ENCODE measurements at regions not wholly inside any gene's neighbourhood (a gene's known extent, or its start where the extent isn't known, plus 50 kb on each side); places are given as distances from the start of the nearest gene placed in this dataset.
A peak's percentile ranks its signal among the peaks of the same experiment; 100 is the strongest.
"Not testable (repeated sequence)": the region's sequence is repeated elsewhere in the genome, so short reads cannot be mapped to it uniquely, and the experiment has no call there.

DNA sequence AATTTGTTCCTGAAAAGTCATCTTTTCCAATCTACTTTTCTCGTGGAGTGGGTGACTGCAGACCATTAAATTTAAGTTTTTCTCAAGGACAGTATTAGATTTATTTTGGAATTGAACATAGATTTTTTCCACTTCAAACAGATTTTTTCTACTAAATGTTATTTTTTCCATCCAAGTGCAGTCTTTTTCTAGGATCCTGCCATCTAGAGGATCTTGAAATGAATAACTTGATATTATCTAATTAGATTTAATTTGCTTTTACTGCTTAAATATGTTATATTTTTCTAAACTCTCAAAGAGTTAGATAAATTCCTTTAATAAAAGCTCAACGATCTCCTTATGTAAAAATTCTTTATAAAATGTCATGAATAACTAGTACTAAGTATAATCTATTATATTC is 136.9 kb upstream of the PRR16 start:
- peak; percentile 15 for DNase-seq (ENCODE audit: low read depth)

- no peak for DNase-seq (ENCODE audit: low read depth)
These were observed 135.0 kb upstream of the PRR16 start for GRCh38 chr5:120329095-120329494.

GRCh38 chr5:120330558-120330957 is 133.5 kb upstream of the PRR16 start:
- DNase-seq (ENCODE audit: low read depth), result no peak

DNA sequence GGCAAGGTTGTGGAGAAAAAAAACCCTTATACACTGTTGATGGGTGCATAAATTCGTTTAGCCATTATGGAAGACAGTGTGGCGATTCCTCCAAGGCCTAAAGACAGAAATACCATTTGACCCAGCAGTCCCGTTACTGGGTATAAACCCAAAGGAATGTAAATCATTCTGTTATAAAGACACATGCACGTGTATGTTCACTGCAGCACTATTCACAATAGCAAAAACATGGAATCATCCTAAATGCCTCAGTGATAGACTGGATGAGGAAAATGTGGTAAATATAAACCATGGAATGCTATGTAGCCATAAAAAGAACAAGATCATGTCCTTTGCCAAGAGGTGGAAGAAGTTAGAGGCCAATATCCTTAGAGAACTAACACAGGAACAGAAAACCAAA is 119.9 kb upstream of the PRR16 start:
- DNase-seq (ENCODE audit: low read depth), result no peak

DNA sequence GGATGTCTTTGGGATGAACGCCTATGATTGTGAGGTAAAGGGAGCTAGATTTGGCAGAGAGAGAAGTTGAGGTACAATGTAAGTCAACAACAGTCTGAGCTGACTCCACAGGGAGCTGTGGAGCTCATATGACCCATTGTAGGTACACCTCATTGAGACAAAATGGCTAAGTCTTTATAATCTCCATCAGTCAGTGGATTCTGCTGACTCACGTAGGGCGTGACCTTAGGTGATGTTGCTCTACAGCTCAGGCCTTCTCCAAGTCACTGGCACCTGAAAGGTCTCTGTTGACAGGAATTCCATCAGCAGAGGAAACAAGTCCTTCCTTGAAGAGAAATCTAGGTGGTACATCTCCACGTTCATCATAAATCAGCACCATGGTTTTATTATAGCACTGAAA is 118.2 kb upstream of the PRR16 start:
- no peak for DNase-seq (ENCODE audit: low read depth)

DNA sequence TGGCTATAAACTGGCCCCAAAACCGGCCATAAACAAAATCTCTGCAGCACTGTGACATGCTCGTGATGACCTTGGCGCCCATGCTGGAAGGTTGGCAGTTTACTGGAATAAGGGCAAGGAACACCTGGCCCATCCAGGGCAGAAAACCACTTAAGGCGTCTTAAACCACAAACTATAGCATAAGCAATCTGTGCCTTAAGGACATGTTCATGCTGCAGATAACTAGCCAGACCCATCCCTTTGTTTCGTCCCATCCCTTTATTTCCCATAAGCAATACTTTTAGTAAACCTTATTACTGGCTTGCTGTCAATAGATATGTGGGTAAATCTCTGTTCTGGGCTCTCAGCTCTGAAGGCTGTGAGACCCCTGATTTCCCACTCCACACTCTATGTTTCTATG is 113.0 kb upstream of the PRR16 start:
- not testable (repeated sequence) for DNase-seq (ENCODE audit: low read depth)

- no peak for DNase-seq (ENCODE audit: low read depth)
These were observed 110.0 kb upstream of the PRR16 start for GRCh38 chr5:120354126-120354525.

- DNase-seq (ENCODE audit: low read depth), result no peak
These were observed 105.2 kb upstream of the PRR16 start for GRCh38 chr5:120358949-120359348.

DNA sequence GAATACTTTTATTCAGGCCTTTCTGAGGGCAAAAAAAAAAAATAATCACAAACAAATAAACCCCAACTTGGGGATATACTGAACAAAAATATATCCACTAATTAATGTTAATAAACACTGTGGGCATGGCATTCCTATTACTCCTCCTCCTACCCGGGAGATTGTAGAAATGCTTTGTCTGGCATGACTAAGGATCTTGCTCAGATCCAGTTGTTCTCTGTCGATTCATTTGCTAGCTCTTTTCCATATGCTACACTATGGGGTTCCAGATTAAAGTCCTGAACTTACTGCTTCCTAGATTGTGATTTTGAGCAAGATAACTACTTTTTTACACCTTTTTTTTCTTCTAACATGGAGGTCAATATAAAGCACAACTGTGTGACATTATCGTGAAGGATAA is 102.2 kb upstream of the PRR16 start:
- no peak for DNase-seq (ENCODE audit: low read depth)

DNA sequence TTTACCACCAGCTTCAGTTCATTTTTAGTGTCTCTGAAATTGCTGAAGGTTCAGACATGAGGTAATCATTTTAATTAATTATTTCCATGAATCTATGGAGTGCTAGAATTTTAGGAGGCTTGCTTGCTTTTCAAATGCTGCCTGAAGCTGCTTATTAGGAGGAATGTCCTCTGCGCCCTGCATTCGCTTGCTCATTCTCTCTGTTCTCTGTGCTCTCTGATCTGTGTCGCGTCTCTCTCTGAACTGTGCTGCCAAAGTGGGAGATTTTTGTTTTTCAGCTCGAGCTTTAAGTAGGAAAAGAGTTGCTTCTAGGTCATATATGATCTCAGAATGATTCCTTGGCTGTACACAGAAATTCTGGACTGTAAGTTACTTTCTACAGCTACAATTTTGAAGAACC is 101.7 kb upstream of the PRR16 start:
- no peak for DNase-seq (ENCODE audit: low read depth)

GRCh38 chr5:120365656-120366446 is 98.2 kb upstream of the PRR16 start:
- DNase-seq (ENCODE audit: low read depth), result peak; percentile 11

DNA sequence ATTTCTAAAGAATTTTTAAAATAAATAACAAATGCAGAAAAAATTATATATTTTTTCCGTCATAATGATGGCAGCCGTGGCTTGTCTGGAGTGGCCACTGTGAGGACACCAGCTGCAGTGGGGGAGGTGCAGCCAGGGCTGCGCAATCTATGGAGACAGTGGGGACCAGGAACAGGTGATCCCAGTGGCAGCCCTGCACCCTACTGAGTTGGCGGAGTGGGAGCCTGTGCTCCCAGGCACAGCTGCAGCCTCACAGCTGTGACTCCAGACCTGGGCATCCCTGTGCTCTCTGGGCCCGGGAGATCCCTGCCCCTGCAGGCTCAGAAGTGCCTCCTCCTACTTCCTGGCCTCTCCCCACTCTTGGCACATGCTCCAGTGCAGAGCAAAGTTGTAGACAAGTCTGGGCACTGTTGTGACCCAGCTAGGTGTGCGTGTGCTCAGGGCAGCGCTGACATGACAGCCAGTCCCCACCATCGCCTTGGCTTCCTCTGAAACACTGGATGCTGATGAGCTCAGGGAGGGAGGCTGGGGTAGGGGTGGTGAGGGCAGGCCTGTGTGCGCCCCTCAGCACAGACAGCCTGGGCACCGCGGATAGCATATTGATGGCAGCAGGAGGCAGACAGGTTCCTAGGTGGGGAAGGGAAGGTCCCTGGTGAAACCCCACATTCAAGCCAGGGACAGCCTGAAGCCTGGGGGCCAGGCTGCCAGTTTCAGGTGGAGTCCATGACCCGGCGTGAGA is 96.0 kb upstream of the PRR16 start:
- DNase-seq (ENCODE audit: low read depth), result no peak

DNA sequence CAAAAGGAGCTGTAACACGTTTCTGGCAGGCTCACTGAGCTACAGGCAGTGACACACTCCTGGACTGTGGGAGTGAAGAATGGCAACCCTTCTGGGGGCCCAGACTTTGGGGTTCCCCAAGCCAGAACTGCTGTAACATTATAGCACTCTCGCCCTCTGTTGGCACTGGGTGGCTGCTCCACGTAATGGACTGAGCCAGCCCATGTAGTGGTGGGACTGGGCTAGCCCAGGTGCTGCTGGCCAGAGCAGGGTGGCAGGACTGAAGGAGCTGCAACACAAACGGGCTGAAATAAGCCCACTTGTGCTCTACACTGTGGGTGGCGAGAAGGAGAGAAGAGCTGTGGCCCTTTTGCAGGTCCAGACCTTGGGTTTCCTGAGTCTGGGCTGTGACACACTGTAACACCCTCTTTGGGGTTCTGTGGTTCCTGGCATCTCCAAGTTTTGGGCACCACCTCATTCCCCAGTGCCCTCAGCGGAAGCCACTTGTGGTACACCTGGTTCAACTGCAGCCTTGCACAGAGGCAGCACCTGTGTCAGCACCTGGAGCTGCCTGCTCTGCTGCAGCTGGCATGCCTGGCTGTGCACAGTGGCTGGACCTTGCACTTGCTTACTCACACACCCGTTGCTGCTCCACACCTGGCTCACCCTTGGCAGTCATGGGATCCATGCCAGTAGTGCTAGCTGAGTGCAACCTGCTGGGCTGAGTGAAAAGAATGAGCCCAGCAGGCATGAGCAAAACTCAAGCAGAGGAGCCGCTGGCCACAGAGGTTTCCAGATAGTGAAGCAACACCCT is 95.0 kb upstream of the PRR16 start:
- peak; percentile 55 for DNase-seq (ENCODE audit: low read depth)

GRCh38 chr5:120372899-120373298 is 91.2 kb upstream of the PRR16 start:
- DNase-seq (ENCODE audit: low read depth), result no peak

- DNase-seq (ENCODE audit: low read depth), result no peak
These were observed 88.9 kb upstream of the PRR16 start for GRCh38 chr5:120375248-120375647.

DNA sequence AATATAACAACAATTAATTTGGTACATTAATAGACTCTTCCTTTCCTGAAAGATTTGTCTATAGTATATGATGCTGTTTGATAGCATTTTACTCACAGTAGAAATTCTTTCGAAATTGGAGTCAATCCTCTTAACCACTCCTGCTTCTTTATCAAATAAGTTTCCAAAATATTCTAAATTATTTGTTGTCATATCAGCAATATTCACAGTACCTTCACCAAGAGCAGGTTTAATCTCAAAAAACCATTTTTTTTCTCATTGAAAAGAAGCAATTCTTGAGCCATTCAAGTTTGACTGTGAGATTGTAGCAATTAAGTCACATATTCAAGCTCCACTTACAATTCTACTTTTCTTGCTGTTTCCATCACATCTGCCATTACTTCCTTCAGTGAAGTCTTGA is 83.5 kb upstream of the PRR16 start:
- no peak for DNase-seq (ENCODE audit: low read depth)

DNA sequence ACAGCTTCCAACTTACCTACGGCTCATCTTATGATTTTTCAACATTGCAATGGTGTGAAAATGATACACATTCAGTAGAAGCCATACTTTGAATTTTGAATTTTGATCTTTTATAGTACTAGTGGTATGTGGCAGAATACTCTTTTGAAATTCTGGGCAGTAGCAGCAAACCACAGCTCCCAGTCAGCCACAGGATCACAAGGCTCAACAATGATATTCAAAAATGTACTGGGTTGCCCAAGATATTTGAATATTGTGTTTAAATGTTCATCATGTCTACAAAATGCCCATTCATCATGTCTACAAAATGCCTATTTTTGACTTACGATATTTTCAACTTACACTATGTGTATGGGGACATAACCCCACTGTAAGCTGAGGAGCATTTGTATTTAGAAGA is 81.3 kb upstream of the PRR16 start:
- DNase-seq (ENCODE audit: low read depth), result no peak

GRCh38 chr5:120386981-120387380 is 77.1 kb upstream of the PRR16 start:
- no peak for DNase-seq (ENCODE audit: low read depth)

- DNase-seq (ENCODE audit: low read depth), result peak; percentile 86
These were observed 75.9 kb upstream of the PRR16 start for GRCh38 chr5:120388016-120388781.

GRCh38 chr5:120394259-120394658 is 69.8 kb upstream of the PRR16 start:
- DNase-seq (ENCODE audit: low read depth), result no peak

GRCh38 chr5:120396186-120396585 is 67.9 kb upstream of the PRR16 start:
- peak; percentile 41 for DNase-seq (ENCODE audit: low read depth)

- DNase-seq (ENCODE audit: low read depth), result no peak
These were observed 63.7 kb upstream of the PRR16 start for GRCh38 chr5:120400356-120400755.
